GM19239 (cell line): ENCODE measurements at regions not wholly inside any gene's neighbourhood (a gene's known extent, or its start where the extent isn't known, plus 50 kb on each side); places are given as distances from the start of the nearest gene placed in this dataset.
A peak's percentile ranks its signal among the peaks of the same experiment; 100 is the strongest.
"Not testable (repeated sequence)": the region's sequence is repeated elsewhere in the genome, so short reads cannot be mapped to it uniquely, and the experiment has no call there.

Experiments
- DNase-seq: peaks from one replicate; pipeline ENCODE4 v3.0.0; 2011; ENCODE audit warnings: low spot score; ENCODE audit not compliant: insufficient read length
- FAIRE-seq: peaks from 2 replicates; lab custom pipeline; 2011; peaks lifted over from hg19 to GRCh38; lab: Jason Lieb, UNC

- FAIRE-seq (no peak), DNase-seq (no peak)
These were observed 161.5 kb downstream of the SOX3 start for GRCh38 chrX:140343226-140343868.

- FAIRE-seq (no peak), DNase-seq (no peak)
These were observed 162.5 kb downstream of the SOX3 start for GRCh38 chrX:140342410-140342809.

- FAIRE-seq (no peak), DNase-seq (no peak)
These were observed 167.6 kb downstream of the SOX3 start for GRCh38 chrX:140337263-140337662.

- DNase-seq (no peak), FAIRE-seq (no peak)
These were observed 186.6 kb downstream of the SOX3 start for GRCh38 chrX:140318296-140318695.

- no peak for DNase-seq
- FAIRE-seq = no peak
These were observed 187.4 kb downstream of the SOX3 start for GRCh38 chrX:140317462-140317861.

GRCh38 chrX:140298960-140299825 lies 205.7 kb downstream of the SOX3 start:
- FAIRE-seq = no peak
- no peak for DNase-seq

- FAIRE-seq (no peak), DNase-seq (no peak)
These were observed 207.6 kb downstream of the SOX3 start for GRCh38 chrX:140297273-140297672.

GRCh38 chrX:140292961-140293360 lies 211.9 kb downstream of the SOX3 start:
- FAIRE-seq (no peak), DNase-seq (no peak)

- no peak for DNase-seq
- FAIRE-seq = no peak
These were observed 212.7 kb downstream of the SOX3 start for GRCh38 chrX:140292188-140292587.

- FAIRE-seq = no peak
- no peak for DNase-seq
These were observed 229.9 kb downstream of the SOX3 start for GRCh38 chrX:140274811-140275525.

- FAIRE-seq (no peak), DNase-seq (no peak)
These were observed 230.9 kb downstream of the SOX3 start for GRCh38 chrX:140273921-140274320.

- FAIRE-seq = no peak
- no peak for DNase-seq
These were observed 254.5 kb downstream of the SOX3 start for GRCh38 chrX:140250391-140250790.

GRCh38 chrX:140249088-140249487 lies 255.8 kb downstream of the SOX3 start:
- no peak for DNase-seq
- no peak for FAIRE-seq

GRCh38 chrX:140229191-140229590 lies 263.9 kb upstream of the CXorf66 start:
- DNase-seq = no peak
- FAIRE-seq = no peak

- DNase-seq, FAIRE-seq: not testable (repeated sequence)
These were observed 260.7 kb upstream of the CXorf66 start for GRCh38 chrX:140226037-140226436.

- DNase-seq, FAIRE-seq: not testable (repeated sequence)
These were observed 250.6 kb upstream of the CXorf66 start for GRCh38 chrX:140215894-140216293.

- FAIRE-seq = peak; percentile 57
- DNase-seq = not testable (repeated sequence)
These were observed 249.2 kb upstream of the CXorf66 start for GRCh38 chrX:140214518-140214917.

GRCh38 chrX:140206657-140207056 lies 241.3 kb upstream of the CXorf66 start:
- no peak for FAIRE-seq
- DNase-seq = no peak

- no peak for DNase-seq
- FAIRE-seq = no peak
These were observed 225.3 kb upstream of the CXorf66 start for GRCh38 chrX:140190441-140191108.

GRCh38 chrX:140180585-140180984 lies 215.3 kb upstream of the CXorf66 start:
- no peak for FAIRE-seq

More at GRCh38 chrX:140180585-140180984, 215.3 kb upstream of the CXorf66 start:
- DNase-seq = no peak
